ENCODE measurements at regions not wholly inside any gene's neighbourhood (a gene's known extent, or its start where the extent isn't known, plus 50 kb on each side); places are given as distances from the start of the nearest gene placed in this dataset.

DNA sequence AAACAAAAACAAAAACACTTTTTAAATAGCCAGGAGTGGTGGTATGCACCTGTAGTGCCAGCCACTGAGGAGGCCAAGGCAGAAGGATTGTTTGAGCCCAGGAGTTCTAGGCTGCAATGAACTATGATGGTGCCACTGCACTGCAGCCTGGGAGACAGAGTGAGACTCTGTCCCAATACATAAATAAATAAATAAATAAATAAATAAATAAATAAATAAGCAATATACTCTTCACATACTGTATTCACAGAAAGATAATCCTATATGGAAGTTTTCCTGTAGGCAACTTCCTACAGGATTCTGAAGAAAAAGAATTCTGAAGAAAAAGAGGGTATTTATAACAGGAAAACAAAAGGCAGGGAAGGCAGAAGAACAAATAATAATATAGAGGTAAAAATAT is 293.3 kb upstream of the GRIA3 start:
- Histone ChIP-seq H3K27ac (no peak overlapping the region), H4K20me1 (ENCODE audit: insufficient read depth, poor library complexity, severe bottlenecking) (no peaks in the 10 kb centered on the region), H3K79me2 (no peaks in the 10 kb centered on the region), H3K27me3 (no peaks in the 10 kb centered on the region), H3K4me3 (no peak overlapping the region), H3K9me2 (replicated peaks; ENCODE audit: insufficient read depth) (no peaks in the 10 kb centered on the region), H3K4me2 (no peak overlapping the region), H2AFZ (no peak overlapping the region), H3K36me3 (replicated peaks; ENCODE audit: insufficient read depth, low read depth) (no peaks in the 10 kb centered on the region), H3K4me1 (ENCODE audit: insufficient read depth) (no peaks in the 10 kb centered on the region), H3K9me3 (ENCODE audit: low read depth) (no peaks in the 10 kb centered on the region)
- TF ChIP-seq EZH2phosphoT487 (IDR thresholded peaks at IDR 0.05; ENCODE audit: low read depth, severe bottlenecking, unreplicated experiment) (no peak), EZH2 (IDR thresholded peaks at IDR 0.05; ENCODE audit: borderline replicate concordance) (no peak)
- TF ChIP-seq, protein P1, sequence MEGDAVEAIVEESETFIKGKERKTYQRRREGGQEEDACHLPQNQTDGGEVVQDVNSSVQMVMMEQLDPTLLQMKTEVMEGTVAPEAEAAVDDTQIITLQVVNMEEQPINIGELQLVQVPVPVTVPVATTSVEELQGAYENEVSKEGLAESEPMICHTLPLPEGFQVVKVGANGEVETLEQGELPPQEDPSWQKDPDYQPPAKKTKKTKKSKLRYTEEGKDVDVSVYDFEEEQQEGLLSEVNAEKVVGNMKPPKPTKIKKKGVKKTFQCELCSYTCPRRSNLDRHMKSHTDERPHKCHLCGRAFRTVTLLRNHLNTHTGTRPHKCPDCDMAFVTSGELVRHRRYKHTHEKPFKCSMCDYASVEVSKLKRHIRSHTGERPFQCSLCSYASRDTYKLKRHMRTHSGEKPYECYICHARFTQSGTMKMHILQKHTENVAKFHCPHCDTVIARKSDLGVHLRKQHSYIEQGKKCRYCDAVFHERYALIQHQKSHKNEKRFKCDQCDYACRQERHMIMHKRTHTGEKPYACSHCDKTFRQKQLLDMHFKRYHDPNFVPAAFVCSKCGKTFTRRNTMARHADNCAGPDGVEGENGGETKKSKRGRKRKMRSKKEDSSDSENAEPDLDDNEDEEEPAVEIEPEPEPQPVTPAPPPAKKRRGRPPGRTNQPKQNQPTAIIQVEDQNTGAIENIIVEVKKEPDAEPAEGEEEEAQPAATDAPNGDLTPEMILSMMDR (IDR thresholded peaks at IDR 0.05; ENCODE audit: poor library complexity): no peak
- DNase-seq (ENCODE audit: low spot score): no peak

DNA sequence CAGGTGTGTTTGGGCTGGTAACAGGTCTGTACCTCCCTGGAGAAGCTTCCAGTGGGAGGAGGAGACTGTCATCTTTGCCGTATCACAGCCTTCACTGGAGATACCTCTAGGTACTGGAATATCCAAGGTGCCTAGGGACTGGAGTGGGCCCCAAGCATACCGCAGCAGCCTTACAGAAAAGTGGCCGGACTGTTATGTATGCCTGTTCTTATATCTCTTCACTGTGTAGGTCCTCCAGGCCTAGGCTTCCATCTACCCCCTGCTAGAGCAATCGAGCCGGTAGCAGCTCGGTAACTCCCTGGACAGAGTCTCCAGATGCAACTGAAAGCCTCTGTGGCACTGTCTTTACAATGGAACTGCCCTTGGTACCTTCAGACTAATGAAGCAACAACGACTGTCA is 277.4 kb upstream of the GRIA3 start:
- Histone ChIP-seq H3K36me3 (replicated peaks; ENCODE audit: insufficient read depth, low read depth) (no peaks in the 10 kb centered on the region), H3K4me2 (no peak overlapping the region), H3K4me3 (no peak overlapping the region), H3K79me2 (no peaks in the 10 kb centered on the region), H4K20me1 (ENCODE audit: insufficient read depth, poor library complexity, severe bottlenecking) (no peaks in the 10 kb centered on the region), H3K9me3 (ENCODE audit: low read depth) (peaks cover 6% of the 10 kb centered on the region), H2AFZ (no peak overlapping the region), H3K4me1 (ENCODE audit: insufficient read depth) (no peaks in the 10 kb centered on the region), H3K27me3 (no peaks in the 10 kb centered on the region), H3K27ac (no peak overlapping the region), H3K9me2 (replicated peaks; ENCODE audit: insufficient read depth) (no peaks in the 10 kb centered on the region)
- no peak for TF ChIP-seq EZH2phosphoT487 (IDR thresholded peaks at IDR 0.05; ENCODE audit: low read depth, severe bottlenecking, unreplicated experiment)
- no peak for TF ChIP-seq EZH2 (IDR thresholded peaks at IDR 0.05; ENCODE audit: borderline replicate concordance)
- TF ChIP-seq, protein P1 (IDR thresholded peaks at IDR 0.05; ENCODE audit: poor library complexity): no peak
- DNase-seq (ENCODE audit: low spot score): no peak
- WGBS (ENCODE audit: low lambda C conversion rate, missing lambda C conversion rate): 86% methylated on average over 7 of the region's 7 CpGs

DNA sequence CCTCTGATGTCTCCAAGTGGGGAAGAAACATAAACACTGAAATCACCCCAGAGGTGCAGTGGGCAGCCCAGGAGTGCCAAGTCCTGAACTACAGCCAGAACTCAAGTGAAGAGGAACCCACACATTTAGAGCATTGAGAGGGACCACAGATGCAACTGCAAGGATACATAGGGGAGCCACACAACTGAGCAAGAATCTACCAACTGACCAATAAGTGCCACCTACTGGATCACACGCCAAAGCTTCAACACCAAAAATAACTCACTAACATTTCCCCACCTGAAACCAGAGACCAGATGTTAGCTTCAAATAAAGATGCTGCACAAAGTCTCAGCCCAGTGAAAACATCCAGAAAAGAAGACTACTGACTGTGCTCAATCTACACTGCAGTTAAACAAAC is 276.7 kb upstream of the GRIA3 start:
- H2AFZ ChIP-seq: no peak overlapping the region
- no peaks in the 10 kb centered on the region for H4K20me1 ChIP-seq (ENCODE audit: insufficient read depth, poor library complexity, severe bottlenecking)
- DNase-seq (ENCODE audit: low spot score): no peak
- H3K36me3 ChIP-seq (replicated peaks; ENCODE audit: insufficient read depth, low read depth): no peaks in the 10 kb centered on the region
- no peaks in the 10 kb centered on the region for H3K27me3 ChIP-seq
- no peak overlapping the region for H3K4me3 ChIP-seq
- no peaks in the 10 kb centered on the region for H3K79me2 ChIP-seq
- H3K9me3 ChIP-seq (ENCODE audit: low read depth): peaks cover 6% of the 10 kb centered on the region
- 72% methylated on average over 1 of the region's 1 CpG for WGBS (ENCODE audit: low lambda C conversion rate, missing lambda C conversion rate)
- TF ChIP-seq, protein P1 (IDR thresholded peaks at IDR 0.05; ENCODE audit: poor library complexity): no peak
- H3K9me2 ChIP-seq (replicated peaks; ENCODE audit: insufficient read depth): no peaks in the 10 kb centered on the region
- H3K27ac ChIP-seq: no peak overlapping the region
- no peak overlapping the region for H3K4me2 ChIP-seq
- no peaks in the 10 kb centered on the region for H3K4me1 ChIP-seq (ENCODE audit: insufficient read depth)

DNA sequence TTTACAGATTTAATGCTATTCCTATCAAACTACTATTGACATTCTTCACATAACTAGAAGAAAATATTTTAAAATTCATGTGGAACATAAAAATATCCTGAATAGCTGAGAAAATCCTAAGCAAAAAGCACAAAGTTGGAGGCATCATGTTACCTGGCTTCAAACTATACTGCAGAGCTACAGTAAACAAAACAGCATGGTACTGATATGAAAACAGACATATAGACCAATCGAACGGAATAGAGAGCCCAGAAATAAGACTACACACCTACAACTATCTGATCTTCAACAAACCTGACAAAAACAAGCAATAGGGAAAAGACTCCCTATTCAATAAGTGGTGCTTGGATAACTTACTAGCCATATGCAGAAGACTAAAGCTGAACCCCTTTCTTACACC is 273.4 kb upstream of the GRIA3 start:
- no peak for DNase-seq (ENCODE audit: low spot score)
- no peak overlapping the region for H3K4me3 ChIP-seq
- WGBS (ENCODE audit: low lambda C conversion rate, missing lambda C conversion rate): 48% methylated on average over 2 of the region's 2 CpGs
- no peaks in the 10 kb centered on the region for H3K4me1 ChIP-seq (ENCODE audit: insufficient read depth)
- no peaks in the 10 kb centered on the region for H3K36me3 ChIP-seq (replicated peaks; ENCODE audit: insufficient read depth, low read depth)
- TF ChIP-seq EZH2 (IDR thresholded peaks at IDR 0.05; ENCODE audit: borderline replicate concordance) (no peak), EZH2phosphoT487 (IDR thresholded peaks at IDR 0.05; ENCODE audit: low read depth, severe bottlenecking, unreplicated experiment) (no peak)
- TF ChIP-seq, protein P1 (IDR thresholded peaks at IDR 0.05; ENCODE audit: poor library complexity): no peak
- no peaks in the 10 kb centered on the region for H3K79me2 ChIP-seq
- H3K27me3 ChIP-seq: no peaks in the 10 kb centered on the region
- H4K20me1 ChIP-seq (ENCODE audit: insufficient read depth, poor library complexity, severe bottlenecking): no peaks in the 10 kb centered on the region
- H3K4me2 ChIP-seq: no peak overlapping the region
- H3K9me2 ChIP-seq (replicated peaks; ENCODE audit: insufficient read depth): no peaks in the 10 kb centered on the region
- peaks cover 6% of the 10 kb centered on the region for H3K9me3 ChIP-seq (ENCODE audit: low read depth)
- H3K27ac ChIP-seq: no peak overlapping the region
- no peak overlapping the region for H2AFZ ChIP-seq

Measured in hepatocyte (in vitro differentiated cells).